ENCODE measurements at regions not wholly inside any gene's neighbourhood (a gene's known extent, or its start where the extent isn't known, plus 50 kb on each side); places are given as distances from the start of the nearest gene placed in this dataset.

GRCh38 chr2:104664672-104665071 lies 189.2 kb upstream of the POU3F3 start:
- H3K4me3 ChIP-seq (ENCODE audit: low read depth, low read length) = no peak overlapping the region
- DNase-seq (ENCODE audit: low read depth) = no peak
- TF ChIP-seq, protein P1, sequence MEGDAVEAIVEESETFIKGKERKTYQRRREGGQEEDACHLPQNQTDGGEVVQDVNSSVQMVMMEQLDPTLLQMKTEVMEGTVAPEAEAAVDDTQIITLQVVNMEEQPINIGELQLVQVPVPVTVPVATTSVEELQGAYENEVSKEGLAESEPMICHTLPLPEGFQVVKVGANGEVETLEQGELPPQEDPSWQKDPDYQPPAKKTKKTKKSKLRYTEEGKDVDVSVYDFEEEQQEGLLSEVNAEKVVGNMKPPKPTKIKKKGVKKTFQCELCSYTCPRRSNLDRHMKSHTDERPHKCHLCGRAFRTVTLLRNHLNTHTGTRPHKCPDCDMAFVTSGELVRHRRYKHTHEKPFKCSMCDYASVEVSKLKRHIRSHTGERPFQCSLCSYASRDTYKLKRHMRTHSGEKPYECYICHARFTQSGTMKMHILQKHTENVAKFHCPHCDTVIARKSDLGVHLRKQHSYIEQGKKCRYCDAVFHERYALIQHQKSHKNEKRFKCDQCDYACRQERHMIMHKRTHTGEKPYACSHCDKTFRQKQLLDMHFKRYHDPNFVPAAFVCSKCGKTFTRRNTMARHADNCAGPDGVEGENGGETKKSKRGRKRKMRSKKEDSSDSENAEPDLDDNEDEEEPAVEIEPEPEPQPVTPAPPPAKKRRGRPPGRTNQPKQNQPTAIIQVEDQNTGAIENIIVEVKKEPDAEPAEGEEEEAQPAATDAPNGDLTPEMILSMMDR (IDR thresholded peaks at IDR 0.05; ENCODE audit: insufficient read depth, low read depth, low read length, missing control alignments) = no peak

GRCh38 chr2:104668631-104669030 lies 185.3 kb upstream of the POU3F3 start:
- TF ChIP-seq, protein P1 (IDR thresholded peaks at IDR 0.05; ENCODE audit: insufficient read depth, low read depth, low read length, missing control alignments) = no peak
- DNase-seq (ENCODE audit: low read depth) = no peak
- H3K4me3 ChIP-seq (ENCODE audit: low read depth, low read length) = no peak overlapping the region

- H3K4me3 ChIP-seq (ENCODE audit: low read depth, low read length) = no peak overlapping the region
- TF ChIP-seq, protein P1 (IDR thresholded peaks at IDR 0.05; ENCODE audit: insufficient read depth, low read depth, low read length, missing control alignments) = no peak
- DNase-seq (ENCODE audit: low read depth) = no peak
Observed at GRCh38 chr2:104673225-104673624, 180.7 kb upstream of the POU3F3 start.

DNA sequence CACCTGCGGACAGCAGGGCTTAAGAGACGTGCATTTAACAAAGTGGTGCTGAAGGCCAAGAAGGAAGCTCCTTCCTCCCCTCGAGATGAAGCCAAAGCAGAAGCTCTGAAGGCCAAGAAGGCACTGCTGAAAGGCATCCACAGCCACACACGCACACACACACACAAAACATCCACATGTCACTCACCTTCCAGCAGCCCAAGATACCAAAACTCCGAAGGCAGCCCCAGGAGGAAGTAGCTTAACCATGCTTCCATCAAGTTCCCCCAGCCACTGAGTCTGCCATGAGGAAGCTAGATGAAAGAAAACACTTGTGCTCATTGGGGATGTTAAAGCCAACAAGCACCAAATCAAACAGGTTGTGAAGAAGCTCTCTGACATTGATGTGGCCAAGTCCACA lies 175.7 kb upstream of the POU3F3 start:
- TF ChIP-seq, protein P1 (IDR thresholded peaks at IDR 0.05; ENCODE audit: insufficient read depth, low read depth, low read length, missing control alignments) = no peak
- no peak overlapping the region for H3K4me3 ChIP-seq (ENCODE audit: low read depth, low read length)
- DNase-seq (ENCODE audit: low read depth) = no peak

- TF ChIP-seq, protein P1 (IDR thresholded peaks at IDR 0.05; ENCODE audit: insufficient read depth, low read depth, low read length, missing control alignments) = no peak
- DNase-seq (ENCODE audit: low read depth) = no peak
- no peak overlapping the region for H3K4me3 ChIP-seq (ENCODE audit: low read depth, low read length)
Observed at GRCh38 chr2:104685591-104685990, 168.3 kb upstream of the POU3F3 start.

- TF ChIP-seq, protein P1 (IDR thresholded peaks at IDR 0.05; ENCODE audit: insufficient read depth, low read depth, low read length, missing control alignments) = no peak
- H3K4me3 ChIP-seq (ENCODE audit: low read depth, low read length) = no peak overlapping the region
- no peak for DNase-seq (ENCODE audit: low read depth)
Observed at GRCh38 chr2:104687147-104687546, 166.8 kb upstream of the POU3F3 start.

- no peak for DNase-seq (ENCODE audit: low read depth)
- TF ChIP-seq, protein P1 (IDR thresholded peaks at IDR 0.05; ENCODE audit: insufficient read depth, low read depth, low read length, missing control alignments) = no peak
- H3K4me3 ChIP-seq (ENCODE audit: low read depth, low read length) = no peak overlapping the region
Observed at GRCh38 chr2:104690255-104690984, 163.5 kb upstream of the POU3F3 start.
